ENCODE measurements at regions not wholly inside any gene's neighbourhood (a gene's known extent, or its start where the extent isn't known, plus 50 kb on each side); places are given as distances from the start of the nearest gene placed in this dataset.

GRCh38 chr2:9782197-9782719, 61.0 kb upstream of the TAF1B start:
- TF ChIP-seq, protein P1, sequence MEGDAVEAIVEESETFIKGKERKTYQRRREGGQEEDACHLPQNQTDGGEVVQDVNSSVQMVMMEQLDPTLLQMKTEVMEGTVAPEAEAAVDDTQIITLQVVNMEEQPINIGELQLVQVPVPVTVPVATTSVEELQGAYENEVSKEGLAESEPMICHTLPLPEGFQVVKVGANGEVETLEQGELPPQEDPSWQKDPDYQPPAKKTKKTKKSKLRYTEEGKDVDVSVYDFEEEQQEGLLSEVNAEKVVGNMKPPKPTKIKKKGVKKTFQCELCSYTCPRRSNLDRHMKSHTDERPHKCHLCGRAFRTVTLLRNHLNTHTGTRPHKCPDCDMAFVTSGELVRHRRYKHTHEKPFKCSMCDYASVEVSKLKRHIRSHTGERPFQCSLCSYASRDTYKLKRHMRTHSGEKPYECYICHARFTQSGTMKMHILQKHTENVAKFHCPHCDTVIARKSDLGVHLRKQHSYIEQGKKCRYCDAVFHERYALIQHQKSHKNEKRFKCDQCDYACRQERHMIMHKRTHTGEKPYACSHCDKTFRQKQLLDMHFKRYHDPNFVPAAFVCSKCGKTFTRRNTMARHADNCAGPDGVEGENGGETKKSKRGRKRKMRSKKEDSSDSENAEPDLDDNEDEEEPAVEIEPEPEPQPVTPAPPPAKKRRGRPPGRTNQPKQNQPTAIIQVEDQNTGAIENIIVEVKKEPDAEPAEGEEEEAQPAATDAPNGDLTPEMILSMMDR (IDR thresholded peaks at IDR 0.05): no peak
- Histone ChIP-seq H3K27ac (no peak overlapping the region), H3K4me3 (no peak overlapping the region)
- no peak for DNase-seq (ENCODE audit: low spot score)

- H3K27ac ChIP-seq: no peak overlapping the region
- TF ChIP-seq, protein P1 (IDR thresholded peaks at IDR 0.05): no peak
- no peak for DNase-seq (ENCODE audit: low spot score)
- no peak overlapping the region for H3K4me3 ChIP-seq
Observed at GRCh38 chr2:9789371-9789770, 53.9 kb upstream of the TAF1B start.

DNA sequence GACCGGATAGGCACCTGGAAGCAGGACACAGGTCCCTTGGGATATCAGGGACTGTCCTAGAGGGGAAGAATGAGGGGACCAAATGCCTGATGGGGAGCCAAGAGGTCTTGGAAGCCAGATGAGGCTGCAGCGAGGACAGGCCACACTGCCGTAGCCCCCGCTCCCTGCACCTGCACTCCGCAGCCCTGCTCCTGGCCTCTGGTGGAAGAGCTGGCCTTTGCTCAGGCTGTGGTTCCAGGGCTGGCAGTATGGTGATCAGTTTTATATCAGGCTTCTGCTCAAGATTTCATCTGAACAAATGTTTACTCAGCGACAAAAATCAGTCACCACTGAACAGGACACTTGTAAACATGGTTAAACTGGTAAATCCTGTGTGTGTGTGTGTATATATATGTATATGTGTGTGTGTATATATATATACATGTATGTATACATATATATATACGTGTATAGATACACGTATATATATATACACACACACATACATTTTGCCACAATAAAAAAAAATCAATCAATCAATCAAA, 52.5 kb upstream of the TAF1B start:
- TF ChIP-seq, protein P1 (IDR thresholded peaks at IDR 0.05): no peak
- Histone ChIP-seq H3K27ac (no peak overlapping the region), H3K4me3 (no peak overlapping the region)
- no peak for DNase-seq (ENCODE audit: low spot score)

DNA sequence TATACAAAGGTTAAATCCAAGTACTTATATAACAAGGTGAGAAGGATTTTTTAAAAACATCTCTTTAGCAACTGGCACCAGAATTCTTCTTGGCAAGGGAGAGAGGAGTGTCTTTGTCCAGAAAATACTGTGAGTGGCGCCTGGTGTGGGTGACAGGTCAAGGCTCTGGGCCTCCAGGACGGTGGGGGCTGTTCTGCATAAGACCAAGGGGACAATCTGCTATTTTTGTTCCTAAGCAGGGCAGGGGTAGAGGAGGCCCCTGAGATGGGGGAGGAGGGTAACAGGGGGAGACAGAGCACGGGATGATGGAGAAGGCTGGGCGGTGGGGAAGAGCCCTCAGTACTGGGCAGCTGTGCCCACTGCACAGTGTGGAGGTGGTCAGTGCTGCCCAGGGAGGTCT, 51.6 kb upstream of the TAF1B start:
- Histone ChIP-seq H3K4me3 (no peak overlapping the region), H3K27ac (no peak overlapping the region)
- DNase-seq (ENCODE audit: low spot score): no peak
- TF ChIP-seq, protein P1 (IDR thresholded peaks at IDR 0.05): no peak

GRCh38 chr2:9793156-9793917, 49.9 kb upstream of the TAF1B start:
- Histone ChIP-seq H3K4me3 (no peak overlapping the region), H3K27ac (no peak overlapping the region)
- no peak for DNase-seq (ENCODE audit: low spot score)
- TF ChIP-seq, protein P1 (IDR thresholded peaks at IDR 0.05): no peak
